Anterior cingulate cortex (tissue), 58 donors: ENCODE measurements at regions not wholly inside any gene's neighbourhood (a gene's known extent, or its start where the extent isn't known, plus 50 kb on each side); places are given as distances from the start of the nearest gene placed in this dataset.

Experiments used
- DNase-seq, 58 donors: peaks; one replicate each; lab custom pipeline; 2025; lab: John Stamatoyannopoulos, UW

GRCh38 chr15:100806157-100806556 is 73.5 kb upstream of the ALDH1A3 start:
- DNase-seq: no peak

GRCh38 chr15:100807028-100807427 is 72.6 kb upstream of the ALDH1A3 start:
- no peak for DNase-seq

- no peak for DNase-seq
Observed at GRCh38 chr15:100808691-100809090, 70.9 kb upstream of the ALDH1A3 start.

GRCh38 chr15:100809151-100809550 is 70.5 kb upstream of the ALDH1A3 start:
- DNase-seq: no peak

- no peak for DNase-seq
Observed at GRCh38 chr15:100809587-100809986, 70.0 kb upstream of the ALDH1A3 start.

- DNase-seq: no peak
Observed at GRCh38 chr15:100810229-100810628, 69.4 kb upstream of the ALDH1A3 start.

GRCh38 chr15:100810831-100811230 is 68.8 kb upstream of the ALDH1A3 start:
- no peak for DNase-seq

GRCh38 chr15:100812802-100813201 is 66.8 kb upstream of the ALDH1A3 start:
- DNase-seq: no peak

GRCh38 chr15:100818927-100819326 is 60.7 kb upstream of the ALDH1A3 start:
- no peak for DNase-seq

- no peak for DNase-seq
Observed at GRCh38 chr15:100820528-100820927, 59.1 kb upstream of the ALDH1A3 start.

GRCh38 chr15:100821327-100821726 is 58.3 kb upstream of the ALDH1A3 start:
- DNase-seq: no peak

- DNase-seq: no peak
Observed at GRCh38 chr15:100824211-100824610, 55.4 kb upstream of the ALDH1A3 start.

- DNase-seq: no peak
Observed at GRCh38 chr15:100829457-100829856, 50.2 kb upstream of the ALDH1A3 start.
